Cardiac muscle cell (in vitro differentiated cells and primary cell): ENCODE measurements at regions not wholly inside any gene's neighbourhood (a gene's known extent, or its start where the extent isn't known, plus 50 kb on each side); places are given as distances from the start of the nearest gene placed in this dataset.

Source experiments
- DNase-seq, 2 donors: peaks; one replicate each; pipeline versions ENCODE4 v3.0.0 to v3.0.0-alpha.2; 2010 to 2017; ENCODE audit warnings: low read depth in 1 of 2, low spot score in 1 of 2
- H3K27ac ChIP-seq: fragments of 200-600 bp; sonication (generic); 2 replicates; pipeline ENCODE4 v1.5.1; 2016
- H3K27me3 ChIP-seq: fragments of 200-600 bp; sonication (generic); 2 replicates; pipeline ENCODE4 v1.6.0; 2016; ENCODE audit warnings: control low read depth
- H3K36me3 ChIP-seq: fragments of 200-600 bp; sonication (generic); 2 replicates; pipeline ENCODE4 v1.5.1; 2016; ENCODE audit warnings: control low read depth
- H3K4me1 ChIP-seq: fragments of 200-600 bp; sonication (generic); 2 replicates; pipeline ENCODE4 v1.8.1; 2017; ENCODE audit warnings: low read depth, mild to moderate bottlenecking, mixed run types
- H3K4me3 ChIP-seq: fragments of 200-600 bp; sonication (generic); 2 replicates; pipeline ENCODE4 v1.5.1; 2016; ENCODE audit warnings: mild to moderate bottlenecking
- H3K9me3 ChIP-seq: fragments of 200-600 bp; sonication (generic); 2 replicates; pipeline ENCODE4 v1.5.1; 2017; ENCODE audit warnings: low read depth, mild to moderate bottlenecking, control low read depth
- TF ChIP-seq, protein P1 (sequence below): IDR thresholded peaks from 2 replicates; pipeline ENCODE4 v1.5.1; 2012; ENCODE audit warnings: low read depth, mild to moderate bottlenecking, low read length

DNA sequence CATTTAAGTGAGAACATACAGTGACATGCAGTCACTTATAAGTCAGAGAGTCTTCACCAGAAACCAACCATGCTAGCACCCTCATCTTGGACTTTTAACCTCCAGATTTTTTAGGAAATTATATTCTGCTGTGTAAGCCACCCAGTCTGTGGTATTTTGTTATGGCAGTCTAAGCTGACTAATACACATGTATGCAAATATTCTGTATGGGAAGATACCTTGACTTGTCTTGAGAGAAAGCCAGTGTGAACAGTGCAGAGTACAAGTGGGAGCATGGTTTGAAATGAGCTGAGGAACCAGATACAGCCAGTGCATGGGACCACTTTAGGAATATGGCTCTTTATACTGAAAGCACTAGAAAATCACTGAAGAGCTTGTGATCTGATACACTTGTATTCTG lies 110.4 kb upstream of the MAP9 start:
- H3K36me3 ChIP-seq, result no peaks in the 10 kb centered on the region
- no peak overlapping the region for H3K4me3 ChIP-seq
- TF ChIP-seq, protein P1, sequence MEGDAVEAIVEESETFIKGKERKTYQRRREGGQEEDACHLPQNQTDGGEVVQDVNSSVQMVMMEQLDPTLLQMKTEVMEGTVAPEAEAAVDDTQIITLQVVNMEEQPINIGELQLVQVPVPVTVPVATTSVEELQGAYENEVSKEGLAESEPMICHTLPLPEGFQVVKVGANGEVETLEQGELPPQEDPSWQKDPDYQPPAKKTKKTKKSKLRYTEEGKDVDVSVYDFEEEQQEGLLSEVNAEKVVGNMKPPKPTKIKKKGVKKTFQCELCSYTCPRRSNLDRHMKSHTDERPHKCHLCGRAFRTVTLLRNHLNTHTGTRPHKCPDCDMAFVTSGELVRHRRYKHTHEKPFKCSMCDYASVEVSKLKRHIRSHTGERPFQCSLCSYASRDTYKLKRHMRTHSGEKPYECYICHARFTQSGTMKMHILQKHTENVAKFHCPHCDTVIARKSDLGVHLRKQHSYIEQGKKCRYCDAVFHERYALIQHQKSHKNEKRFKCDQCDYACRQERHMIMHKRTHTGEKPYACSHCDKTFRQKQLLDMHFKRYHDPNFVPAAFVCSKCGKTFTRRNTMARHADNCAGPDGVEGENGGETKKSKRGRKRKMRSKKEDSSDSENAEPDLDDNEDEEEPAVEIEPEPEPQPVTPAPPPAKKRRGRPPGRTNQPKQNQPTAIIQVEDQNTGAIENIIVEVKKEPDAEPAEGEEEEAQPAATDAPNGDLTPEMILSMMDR, result no peak
- no peak for DNase-seq
- no peak overlapping the region for H3K27ac ChIP-seq
- no peaks in the 10 kb centered on the region for H3K9me3 ChIP-seq
- no peaks in the 10 kb centered on the region for H3K27me3 ChIP-seq
- H3K4me1 ChIP-seq, result no peaks in the 10 kb centered on the region

DNA sequence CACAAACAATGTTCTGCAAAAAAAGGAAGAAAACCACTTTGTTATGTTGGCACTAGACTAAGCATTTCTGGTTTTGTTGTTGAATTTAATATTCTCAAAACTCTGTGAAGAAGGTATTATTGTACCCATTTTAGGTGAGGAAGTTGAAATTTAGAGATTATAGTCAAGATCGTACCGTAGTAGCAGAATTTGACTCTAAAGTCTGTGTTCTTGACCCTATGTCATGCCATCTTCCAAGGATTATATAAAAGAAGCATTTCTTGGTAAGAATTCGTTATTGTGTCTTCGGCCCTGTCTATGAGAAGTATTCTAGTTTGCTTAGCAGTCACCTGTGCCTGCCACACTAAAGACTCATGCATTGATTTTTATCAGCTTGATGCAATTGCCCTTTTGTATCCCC lies 104.4 kb upstream of the MAP9 start:
- Histone ChIP-seq H3K27ac (no peak overlapping the region), H3K27me3 (no peaks in the 10 kb centered on the region), H3K4me3 (no peak overlapping the region), H3K9me3 (no peaks in the 10 kb centered on the region), H3K36me3 (no peaks in the 10 kb centered on the region), H3K4me1 (no peaks in the 10 kb centered on the region)
- TF ChIP-seq, protein P1, result no peak
- no peak for DNase-seq

DNA sequence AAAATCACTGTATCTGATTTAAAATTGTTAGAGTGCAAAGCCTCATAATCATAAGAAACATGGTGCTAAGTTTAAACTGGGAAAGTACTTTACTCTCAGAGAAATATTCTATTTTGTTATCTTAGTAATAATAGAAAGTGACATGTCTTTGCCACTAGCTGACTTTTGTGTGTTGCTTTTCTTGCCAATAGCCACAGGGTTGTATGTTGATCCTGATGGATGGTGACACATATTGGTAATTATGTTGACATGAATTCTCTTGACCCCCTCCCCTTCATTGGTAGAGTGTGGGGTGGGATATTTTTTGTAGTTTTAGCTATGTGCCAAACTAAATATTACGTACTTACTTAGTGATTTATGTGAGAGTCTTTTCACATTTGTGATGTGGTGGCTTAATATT lies 103.1 kb upstream of the MAP9 start:
- no peaks in the 10 kb centered on the region for H3K4me1 ChIP-seq
- H3K36me3 ChIP-seq, result no peaks in the 10 kb centered on the region
- DNase-seq, result no peak
- H3K4me3 ChIP-seq, result no peak overlapping the region
- no peaks in the 10 kb centered on the region for H3K9me3 ChIP-seq
- H3K27me3 ChIP-seq, result no peaks in the 10 kb centered on the region
- H3K27ac ChIP-seq, result no peak overlapping the region
- TF ChIP-seq, protein P1, result no peak

DNA sequence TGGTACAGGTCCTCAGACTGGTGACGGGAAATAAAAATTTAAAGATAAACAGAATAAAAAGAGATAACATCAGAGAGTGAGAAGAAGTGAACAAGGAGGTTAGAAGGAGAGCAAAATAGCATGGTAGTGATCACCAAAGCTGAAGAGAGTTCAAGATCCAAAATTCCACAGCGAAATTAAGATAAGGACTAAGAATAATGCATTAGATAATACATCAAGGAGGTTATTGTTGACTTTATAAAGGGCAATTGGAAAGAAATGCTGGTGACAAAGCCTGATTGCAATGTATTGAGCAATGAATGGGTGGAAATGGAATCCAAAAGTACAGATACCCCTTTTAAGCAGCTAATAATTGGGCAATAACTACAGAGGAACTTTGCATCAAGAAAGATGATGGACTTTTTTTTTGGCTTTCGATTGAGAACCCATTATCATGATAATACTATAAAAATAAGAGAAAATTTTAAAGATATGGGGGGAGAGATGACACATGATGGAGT lies 101.6 kb upstream of the MAP9 start:
- H3K4me1 ChIP-seq, result no peaks in the 10 kb centered on the region
- DNase-seq, result peak in 1 of 2 donors; percentile 41
- no peaks in the 10 kb centered on the region for H3K9me3 ChIP-seq
- TF ChIP-seq, protein P1, result no peak
- H3K27me3 ChIP-seq, result no peaks in the 10 kb centered on the region
- no peaks in the 10 kb centered on the region for H3K36me3 ChIP-seq
- H3K27ac ChIP-seq, result no peak overlapping the region
- no peak overlapping the region for H3K4me3 ChIP-seq

DNA sequence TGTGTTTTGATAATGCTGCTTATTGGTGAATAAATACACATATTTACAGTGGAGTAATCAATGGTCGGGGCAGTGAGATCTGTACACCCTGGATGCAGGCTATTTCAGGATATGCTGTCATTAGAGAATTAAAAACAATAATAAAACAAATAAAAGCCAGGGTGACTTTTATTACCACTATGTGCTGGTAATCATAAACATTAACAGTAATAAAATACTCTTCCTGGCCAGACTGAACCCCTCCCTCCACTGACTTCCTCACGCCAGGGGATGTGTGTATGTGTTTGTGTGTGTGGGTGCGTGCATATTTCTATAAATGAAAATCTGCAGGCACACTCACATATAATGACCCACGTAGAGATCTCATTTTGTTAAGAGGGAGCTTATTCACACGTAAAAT lies 98.0 kb upstream of the MAP9 start:
- no peak for DNase-seq
- H3K36me3 ChIP-seq, result no peaks in the 10 kb centered on the region
- H3K9me3 ChIP-seq, result no peaks in the 10 kb centered on the region
- H3K27me3 ChIP-seq, result no peaks in the 10 kb centered on the region
- no peaks in the 10 kb centered on the region for H3K4me1 ChIP-seq
- TF ChIP-seq, protein P1, result no peak
- no peak overlapping the region for H3K27ac ChIP-seq
- no peak overlapping the region for H3K4me3 ChIP-seq

DNA sequence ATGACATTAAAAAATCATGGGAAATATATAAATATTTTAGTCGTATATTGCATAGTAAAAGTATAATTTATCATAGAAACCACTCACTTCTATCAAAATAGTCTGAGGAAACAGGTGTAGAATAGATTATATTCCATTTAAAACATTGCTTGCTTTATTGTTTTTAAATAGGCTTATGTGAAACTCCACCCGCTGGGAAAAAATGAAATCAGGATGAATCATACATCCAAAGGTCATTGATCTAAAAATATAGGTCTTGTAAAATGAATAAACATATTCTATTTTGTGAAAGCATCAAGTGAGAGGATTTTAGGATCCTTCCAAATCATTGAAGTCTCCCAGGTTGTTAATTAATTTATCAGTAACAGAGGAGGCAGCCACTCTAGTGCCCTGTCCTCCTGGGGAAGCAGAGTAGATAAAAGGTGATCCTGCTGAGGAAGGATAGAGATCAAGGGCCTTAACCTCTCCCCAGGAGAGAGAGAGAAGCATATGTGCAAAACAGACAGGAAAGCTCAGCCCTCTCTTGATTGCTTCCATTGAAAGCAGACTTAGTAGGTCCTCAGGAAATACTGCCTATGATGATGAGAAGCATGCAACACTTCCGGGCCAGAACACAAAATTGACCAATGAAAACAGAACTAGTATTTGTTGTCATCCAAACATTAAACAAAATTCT lies 96.8 kb upstream of the MAP9 start:
- DNase-seq, result no peak
- Histone ChIP-seq H3K27me3 (no peaks in the 10 kb centered on the region), H3K4me1 (no peaks in the 10 kb centered on the region), H3K36me3 (no peaks in the 10 kb centered on the region), H3K27ac (no peak overlapping the region), H3K4me3 (no peak overlapping the region), H3K9me3 (no peaks in the 10 kb centered on the region)
- TF ChIP-seq, protein P1, result no peak
